ENCODE measurements at regions not wholly inside any gene's neighbourhood (a gene's known extent, or its start where the extent isn't known, plus 50 kb on each side); places are given as distances from the start of the nearest gene placed in this dataset.
"Not testable (repeated sequence)": the region's sequence is repeated elsewhere in the genome, so short reads cannot be mapped to it uniquely, and the experiment has no call there.

DNA sequence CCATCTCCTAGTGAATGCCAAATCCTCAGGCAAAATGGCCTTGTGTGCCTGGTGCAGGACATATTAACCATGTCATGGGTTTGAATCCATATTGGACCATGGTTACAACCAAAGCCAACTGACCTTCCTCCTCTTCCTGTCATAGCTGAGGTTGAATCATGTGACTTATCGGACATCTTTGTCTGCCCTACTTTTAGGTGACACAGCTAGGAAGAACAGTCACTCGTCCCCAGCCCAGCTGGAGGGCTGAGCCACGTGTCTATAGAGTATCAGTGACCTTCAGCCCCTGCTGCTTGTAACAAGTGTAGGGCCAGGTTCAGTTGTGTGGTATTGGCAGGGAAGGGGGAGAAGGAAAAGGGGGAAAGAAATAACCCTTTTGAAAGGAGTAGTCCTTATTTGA, 225.2 kb downstream of the KTN1 start:
- no peak for DNase-seq (ENCODE audit: low read depth, low spot score)

DNA sequence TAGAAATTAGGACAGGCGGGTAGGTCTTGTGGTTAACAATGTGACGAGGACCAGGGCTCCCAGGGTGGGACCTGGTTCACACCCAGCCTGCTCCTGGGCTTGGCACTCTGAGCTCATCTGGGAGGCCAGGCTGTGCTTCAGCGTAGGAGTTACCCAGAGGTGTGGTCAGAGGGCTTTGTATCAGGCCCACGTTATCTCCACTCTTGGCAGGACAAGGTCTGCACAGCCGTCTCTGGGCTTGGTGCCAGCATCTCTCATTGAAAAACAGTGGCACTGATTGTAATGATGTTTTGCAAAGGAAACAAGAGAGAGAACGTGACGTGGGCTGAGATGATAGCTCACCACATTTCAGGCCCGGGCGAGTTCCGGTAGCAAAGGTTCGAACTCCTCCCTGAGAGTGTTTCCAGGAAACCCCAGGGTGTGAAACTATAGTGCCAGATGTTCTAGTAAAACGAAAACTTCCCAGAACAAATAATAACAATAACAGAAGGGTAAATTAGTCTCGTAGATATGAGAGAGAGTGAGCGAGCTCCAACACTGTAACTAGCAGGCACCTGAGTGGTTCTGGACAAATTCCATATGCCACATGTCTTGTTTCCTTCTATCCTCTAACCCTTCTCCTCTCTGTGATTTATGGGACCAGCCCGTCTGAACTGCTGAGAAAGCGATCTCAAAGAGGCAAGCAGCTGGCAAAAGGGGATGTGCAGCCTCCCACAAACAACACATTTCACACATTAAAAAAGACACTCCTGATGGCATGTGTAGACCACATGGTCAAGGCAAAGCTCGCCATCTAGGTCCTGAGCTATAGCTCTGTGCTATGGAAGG, 227.3 kb downstream of the KTN1 start:
- DNase-seq (ENCODE audit: low read depth, low spot score) = peak; percentile 26

DNA sequence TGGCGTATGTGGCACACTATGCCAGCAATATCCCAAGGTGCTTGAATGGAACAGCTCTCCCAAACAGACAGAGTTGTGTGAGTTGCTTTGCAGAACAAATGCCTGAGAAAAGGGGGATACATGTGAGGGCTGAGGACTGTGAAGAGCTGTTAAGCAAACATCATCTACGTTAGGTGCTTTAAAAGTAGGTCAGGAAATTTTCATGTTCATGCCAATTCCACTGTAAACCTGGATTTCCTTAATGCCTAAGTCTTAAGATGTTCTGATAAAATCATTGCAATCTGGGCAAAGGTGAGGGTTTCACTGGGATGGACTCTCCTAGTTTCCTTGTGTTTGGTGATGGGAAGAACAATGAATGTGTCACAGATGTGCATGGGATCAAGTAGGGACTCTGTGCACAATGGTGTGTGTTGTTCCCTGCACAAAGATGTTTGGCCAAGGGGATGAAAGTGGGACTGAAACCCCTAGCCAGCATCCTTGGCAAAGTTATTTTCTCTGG, 227.9 kb downstream of the KTN1 start:
- no peak for DNase-seq (ENCODE audit: low read depth, low spot score)

DNA sequence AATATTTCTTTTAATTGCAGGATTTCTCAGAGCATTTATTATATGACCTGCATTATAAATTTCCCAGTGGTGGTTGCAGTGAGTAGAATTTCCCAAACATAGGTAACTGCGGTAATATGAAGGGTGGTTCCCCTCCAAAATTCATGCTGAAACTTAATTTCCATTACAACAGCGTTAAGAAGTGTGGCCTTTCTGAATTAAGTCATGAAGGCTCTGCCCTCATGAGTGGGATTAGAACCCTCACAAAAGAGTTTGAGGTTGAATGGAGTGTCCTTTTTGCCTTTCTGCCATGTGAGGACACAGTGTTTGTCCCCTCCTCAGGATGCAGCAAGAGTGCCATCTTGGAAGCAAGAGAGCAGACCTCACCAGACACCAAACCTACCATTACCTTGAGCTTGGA, 233.6 kb downstream of the KTN1 start:
- DNase-seq (ENCODE audit: low read depth, low spot score) = no peak

DNA sequence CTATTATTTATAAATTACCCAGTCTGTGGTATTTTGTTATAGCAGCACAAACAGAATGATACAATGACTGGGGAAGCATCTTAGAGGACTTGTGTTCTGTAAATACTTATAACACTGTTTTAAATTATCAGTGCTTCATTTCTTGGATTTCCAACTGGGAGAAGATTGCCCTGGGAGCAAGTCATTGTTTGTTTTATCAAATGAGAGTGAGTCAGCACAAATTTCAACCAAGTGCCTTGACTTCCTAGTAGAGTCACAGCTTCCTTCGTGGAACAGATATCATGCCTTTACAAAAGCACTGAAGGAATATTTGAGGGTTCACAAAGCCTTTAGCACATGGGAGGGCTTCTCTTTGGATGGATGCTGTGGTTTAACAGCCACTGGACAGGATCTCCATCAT, 234.1 kb downstream of the KTN1 start:
- no peak for DNase-seq (ENCODE audit: low read depth, low spot score)

DNA sequence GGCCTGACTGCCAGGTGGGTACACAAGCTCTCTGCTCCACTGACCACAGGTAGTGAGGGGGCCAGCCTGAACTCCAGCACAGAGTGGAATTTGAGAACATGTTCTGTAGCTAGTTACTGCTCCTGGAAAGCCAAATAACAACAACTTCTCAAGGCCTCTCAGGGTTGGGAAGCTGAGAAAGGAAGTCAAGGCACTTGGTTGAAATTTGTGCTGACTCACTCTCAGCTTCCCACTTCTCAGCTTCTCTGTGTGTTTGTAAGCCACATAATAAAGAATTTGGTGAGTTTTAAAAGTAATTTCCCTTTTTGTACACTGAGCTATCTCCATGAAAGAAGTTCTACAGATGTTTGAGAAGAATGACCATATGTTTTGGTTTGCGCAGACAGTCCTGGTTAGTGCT, 234.9 kb downstream of the KTN1 start:
- no peak for DNase-seq (ENCODE audit: low read depth, low spot score)

DNA sequence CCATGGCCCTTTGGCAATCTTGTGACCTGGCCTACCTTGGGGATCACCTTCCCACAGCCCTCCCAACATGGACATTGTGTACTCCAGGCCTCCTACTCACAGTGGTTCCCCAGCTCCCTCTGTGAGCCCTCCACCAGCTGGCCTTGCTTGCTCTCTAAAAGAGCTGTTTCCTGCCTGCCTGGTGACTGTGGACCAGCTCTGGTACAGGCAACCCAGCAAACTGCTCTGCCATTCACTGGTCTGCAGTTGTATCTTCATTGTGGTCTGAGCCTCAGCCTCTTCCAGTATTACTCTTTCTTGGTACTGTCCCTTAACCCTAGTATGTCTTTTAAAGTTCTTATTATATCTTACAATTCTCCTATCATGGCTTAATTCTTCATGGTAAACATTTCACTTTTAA, 236.2 kb downstream of the KTN1 start:
- DNase-seq (ENCODE audit: low read depth, low spot score) = no peak

DNA sequence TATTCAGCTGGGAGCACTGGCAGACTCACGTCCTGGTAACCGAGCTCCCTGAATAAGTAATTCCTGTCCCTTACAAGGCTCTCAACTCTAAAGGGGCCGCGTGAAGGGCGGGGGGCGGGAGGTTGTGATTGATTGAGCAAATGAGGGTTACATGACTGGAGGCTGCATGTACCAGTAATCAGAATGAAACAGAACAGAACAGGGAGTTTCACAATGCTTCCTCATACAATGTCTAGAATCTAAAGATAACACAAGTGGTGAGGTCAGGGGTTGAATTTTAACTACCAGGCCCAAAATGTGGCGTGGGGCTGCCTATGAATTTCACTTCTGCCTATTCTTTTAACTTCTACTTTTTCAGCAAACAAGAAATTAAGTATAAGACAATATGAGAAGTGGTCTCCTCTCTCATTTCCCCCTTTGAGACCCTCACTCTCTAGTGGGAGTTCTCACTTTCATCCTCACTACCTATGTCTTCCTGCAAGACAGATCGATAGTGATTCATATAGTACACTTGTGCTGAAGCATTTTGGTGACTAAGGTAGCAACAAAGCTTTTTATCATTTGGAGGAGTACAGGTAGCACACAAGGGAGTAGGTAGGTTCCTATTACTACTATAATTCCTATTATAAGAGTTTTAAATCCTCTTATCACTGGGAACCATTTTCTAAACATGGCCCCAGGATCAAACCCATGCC, 239.8 kb downstream of the KTN1 start:
- no peak for DNase-seq (ENCODE audit: low read depth, low spot score)

DNA sequence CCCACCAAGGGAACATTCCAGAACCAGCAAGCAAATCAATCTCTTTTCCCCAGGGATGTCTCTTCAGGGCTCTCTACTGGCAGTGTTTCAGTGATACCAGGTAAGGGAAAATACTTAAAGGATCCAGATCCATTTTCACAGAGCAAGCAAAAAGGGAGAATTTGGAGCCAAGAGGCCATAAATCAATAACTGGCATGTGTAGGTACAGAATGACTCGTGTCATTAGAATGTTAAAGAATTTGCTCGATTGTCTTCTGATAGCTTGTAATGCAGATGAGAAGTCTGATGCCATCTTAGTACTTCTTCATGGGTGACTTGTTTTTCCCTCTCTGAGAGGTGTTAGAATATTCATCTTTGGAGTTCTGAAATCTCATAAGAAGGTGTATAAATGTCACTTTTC, 242.9 kb downstream of the KTN1 start:
- no peak for DNase-seq (ENCODE audit: low read depth, low spot score)

DNA sequence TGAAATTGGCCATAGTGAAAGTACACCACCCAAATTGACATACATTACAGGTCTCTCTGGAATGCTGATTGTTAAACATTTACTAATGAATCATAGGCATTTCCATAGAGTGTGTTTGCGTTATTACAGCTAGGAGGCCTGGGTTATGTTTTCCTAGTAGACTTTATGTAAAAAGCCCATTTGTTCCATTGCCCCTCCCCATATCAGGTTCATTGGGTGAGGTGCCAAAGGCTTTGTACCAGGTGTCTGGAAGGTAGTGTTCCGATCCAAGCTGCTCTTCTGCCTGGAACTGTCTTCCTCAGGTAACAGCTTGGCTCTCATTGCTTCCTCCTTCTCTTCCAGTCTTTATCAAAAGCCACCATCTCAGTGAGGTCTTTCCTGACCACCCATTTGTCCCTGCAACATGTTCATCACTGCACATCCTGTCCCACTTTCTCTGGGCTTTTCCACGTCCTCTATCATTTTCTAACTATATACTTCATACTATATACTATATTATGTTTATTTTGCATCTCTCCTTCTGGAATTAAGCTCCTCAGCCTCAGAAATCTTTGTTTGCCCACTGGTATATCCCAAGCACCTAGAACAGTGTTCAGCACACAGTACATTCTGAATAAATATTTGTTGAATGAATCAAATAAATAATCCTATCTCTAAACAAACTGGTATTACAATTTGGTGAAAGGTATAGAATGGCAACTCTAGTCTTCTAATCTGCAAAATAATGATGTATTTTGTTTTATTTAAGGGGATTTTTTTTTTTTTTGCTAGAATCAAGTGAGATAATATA, 252.3 kb downstream of the KTN1 start:
- no peak for DNase-seq (ENCODE audit: low read depth, low spot score)

DNA sequence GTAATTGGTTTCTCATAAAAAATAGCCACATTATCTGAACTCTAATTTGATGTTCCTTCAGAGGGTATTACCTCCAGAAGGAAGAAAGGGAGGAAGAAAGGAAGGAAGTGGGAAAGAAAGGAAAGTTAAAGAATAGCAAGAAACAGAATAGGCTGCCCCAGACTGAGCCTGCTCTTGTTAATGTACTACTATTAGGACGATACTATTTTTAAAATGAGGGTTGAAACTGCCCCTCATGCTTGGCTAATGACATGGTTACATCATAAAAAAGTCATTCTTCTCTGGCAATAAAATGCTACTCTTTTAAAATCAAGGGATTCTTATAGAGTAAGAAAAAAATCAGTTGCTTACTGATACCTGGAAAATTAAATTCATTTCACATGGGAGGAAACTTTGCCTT, 253.0 kb downstream of the KTN1 start:
- no peak for DNase-seq (ENCODE audit: low read depth, low spot score)

DNA sequence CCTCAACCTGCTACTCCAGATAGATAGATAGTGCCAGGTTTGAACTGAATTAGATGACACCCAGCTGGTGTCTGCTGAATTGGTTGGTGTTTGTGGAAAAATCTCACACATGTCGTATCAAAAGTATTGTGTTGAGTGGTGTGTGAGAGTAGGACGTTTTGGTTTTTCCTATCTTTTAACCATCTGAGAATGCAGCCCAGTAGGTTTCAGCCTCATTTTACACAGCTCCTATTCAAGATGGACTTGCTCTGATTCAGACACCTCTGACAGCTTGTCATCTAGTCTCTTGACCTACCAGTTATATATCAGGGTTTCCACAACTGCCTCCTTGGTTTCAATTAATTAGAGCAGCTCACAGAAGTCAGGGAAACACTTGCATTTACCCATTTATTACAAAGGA, 254.4 kb downstream of the KTN1 start:
- no peak for DNase-seq (ENCODE audit: low read depth, low spot score)

DNA sequence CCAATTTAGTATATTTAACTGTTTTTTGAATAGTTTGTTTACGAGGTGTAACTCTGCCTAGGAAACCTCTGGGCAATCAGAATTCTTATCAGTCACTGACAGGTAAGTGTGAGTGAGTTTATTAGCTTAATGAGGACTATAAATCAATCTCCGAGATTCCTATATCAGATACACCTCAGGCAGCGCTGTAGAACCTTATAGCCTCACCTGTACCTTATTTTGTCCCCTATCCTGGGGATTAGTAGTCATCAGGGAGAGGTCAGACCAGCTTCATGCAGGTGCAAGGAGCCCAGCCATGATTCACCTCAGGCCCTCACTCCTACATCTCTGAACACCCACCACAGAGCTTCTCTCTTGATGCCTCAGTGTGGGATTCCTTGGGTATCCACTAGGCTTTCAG, 256.0 kb downstream of the KTN1 start:
- no peak for DNase-seq (ENCODE audit: low read depth, low spot score)

DNA sequence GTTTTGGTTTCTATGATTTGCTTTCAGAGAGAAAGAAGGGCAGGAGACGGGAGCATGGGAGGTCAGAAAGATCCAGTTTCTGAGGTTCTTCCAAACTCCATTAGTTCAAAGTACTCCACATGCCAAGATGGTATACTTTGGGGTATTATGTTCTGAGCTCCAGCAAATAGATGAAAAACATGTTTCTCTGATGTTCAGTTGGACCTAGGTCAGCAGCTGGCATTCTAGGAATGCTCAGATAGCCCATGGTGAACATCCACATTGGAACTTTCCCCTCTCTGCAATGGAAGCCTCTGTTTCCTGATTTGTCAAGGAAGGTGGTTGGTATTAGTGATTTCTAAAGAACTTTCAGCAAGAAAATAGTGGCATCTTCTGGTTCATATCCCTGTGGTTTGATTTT, 257.5 kb downstream of the KTN1 start:
- no peak for DNase-seq (ENCODE audit: low read depth, low spot score)

DNA sequence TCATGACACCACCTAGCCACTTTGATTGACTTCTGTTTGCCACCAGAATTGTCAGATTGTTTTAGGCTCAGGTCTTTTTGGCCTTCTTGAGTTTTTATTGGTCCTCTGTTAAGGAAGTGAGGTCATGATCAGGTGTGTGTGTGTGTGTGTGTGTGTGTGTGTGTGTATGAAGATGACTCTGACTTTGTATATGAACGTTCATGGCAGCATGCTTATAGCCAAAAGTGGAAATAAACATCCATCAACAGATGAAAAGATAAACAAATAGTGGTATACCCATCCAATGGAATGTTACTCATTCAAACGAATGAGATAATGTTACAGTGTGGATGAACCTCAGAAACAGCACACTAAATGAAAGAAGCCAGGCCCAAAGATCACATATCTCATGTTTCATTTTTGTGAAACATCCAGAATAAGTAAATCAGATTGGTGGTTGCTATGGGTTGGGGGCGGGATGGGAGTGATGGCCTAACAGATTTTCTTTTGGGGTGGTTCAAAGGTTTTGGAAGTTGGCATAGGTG, 258.6 kb downstream of the KTN1 start:
- no peak for DNase-seq (ENCODE audit: low read depth, low spot score)

DNA sequence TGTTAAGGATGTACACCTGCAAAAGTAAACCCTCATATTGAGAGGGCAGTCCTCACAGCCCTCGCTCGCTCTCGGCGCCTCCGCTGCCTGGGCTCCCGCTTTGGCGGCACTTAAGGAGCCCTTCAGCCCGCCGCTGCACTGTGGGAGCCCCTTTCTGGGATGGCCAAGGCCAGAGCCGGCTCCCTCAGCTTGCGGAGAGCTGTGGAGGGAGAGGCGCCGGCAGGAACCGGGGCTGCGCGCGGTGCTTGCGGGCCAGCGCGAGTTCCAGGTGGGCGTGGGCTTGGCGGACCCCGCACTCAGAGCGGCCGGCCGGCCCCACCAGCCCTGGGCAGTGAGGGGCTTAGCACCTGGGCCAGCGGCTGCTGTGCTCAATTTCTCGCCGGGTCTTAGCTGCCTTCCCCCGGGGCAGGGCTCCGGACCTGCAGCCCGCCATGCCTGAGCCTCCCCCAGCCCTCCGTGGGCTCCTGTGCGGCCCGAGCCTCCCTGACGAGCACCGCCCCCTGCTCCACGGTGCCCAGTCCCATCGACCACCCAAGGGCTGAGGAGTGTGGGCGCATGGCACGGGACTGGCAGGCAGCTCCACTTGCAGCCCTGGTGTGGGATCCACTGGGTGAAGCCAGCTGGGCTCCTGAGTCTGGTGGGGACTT, 259.4 kb downstream of the KTN1 start:
- not testable (repeated sequence) for DNase-seq (ENCODE audit: low read depth, low spot score)

DNA sequence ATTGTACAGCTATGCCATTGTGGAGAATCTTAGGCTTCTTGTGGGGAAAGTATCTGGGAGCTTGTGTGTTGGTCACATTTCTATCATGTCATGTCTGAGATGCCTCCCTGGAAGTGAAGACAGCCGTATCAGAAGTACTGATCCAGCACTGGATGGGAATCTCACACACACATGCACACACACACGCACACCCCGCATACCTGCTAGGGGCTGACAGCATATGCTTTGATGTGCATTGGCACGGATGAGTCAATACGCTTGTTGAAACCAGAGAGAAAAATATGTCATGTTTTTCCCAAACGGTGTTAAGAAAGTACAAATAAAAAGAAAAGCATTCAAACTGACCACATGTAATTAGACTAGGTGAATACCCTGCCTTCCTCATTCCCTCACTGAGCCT, 260.8 kb downstream of the KTN1 start:
- DNase-seq (ENCODE audit: low read depth, low spot score) = no peak

DNA sequence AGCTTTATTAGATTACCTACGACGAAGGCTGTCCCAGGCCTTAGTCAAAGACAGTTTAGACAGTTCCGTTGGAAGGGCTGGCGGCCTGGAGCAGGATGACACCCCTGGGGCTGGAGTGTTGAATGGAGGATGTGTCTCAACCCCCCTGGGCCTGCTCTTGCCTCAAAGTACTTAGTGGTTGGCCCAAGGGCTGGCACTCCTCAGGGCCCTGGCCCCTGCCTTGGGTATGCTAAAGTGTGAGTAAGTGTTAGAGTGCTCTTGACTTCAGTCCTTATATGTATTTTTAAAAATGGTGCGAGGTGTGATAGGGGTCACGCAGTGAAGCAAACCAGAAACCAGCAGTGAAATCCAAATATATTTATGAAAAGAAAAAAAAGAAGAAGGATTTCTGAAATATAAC, 261.6 kb downstream of the KTN1 start:
- DNase-seq (ENCODE audit: low read depth, low spot score) = no peak

DNA sequence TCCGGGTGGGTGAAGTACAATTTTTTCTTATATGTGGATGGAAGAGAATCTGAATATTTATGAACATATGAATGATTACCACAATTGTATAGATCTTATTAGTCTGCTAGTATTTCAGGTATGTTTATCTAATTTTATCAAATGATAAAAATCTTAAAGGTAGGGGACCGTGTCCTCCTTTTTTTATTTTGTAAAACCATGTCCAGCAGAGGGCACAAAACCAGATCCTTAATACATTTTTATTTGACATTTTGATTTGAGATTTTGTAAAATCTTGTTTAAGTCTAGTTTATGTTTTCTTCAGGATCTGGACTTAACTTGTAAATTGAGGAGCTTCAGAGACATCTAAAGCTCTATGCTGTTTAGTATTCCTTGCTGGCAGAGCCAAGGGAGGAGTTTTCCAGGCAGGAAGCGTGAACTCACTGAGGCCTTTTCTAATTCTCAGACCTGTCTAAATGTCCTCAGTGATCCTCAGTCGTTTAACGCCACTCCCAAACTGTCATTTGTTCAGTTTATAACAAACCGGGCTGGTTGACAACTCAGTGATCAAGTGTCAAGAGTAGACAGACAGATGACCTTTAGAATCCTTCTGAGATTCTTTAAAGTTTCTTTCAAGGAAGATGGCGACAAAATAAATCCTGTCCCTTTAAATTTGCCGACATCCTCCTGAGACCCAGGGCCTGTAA, 263.9 kb downstream of the KTN1 start:
- no peak for DNase-seq (ENCODE audit: low read depth, low spot score)

DNA sequence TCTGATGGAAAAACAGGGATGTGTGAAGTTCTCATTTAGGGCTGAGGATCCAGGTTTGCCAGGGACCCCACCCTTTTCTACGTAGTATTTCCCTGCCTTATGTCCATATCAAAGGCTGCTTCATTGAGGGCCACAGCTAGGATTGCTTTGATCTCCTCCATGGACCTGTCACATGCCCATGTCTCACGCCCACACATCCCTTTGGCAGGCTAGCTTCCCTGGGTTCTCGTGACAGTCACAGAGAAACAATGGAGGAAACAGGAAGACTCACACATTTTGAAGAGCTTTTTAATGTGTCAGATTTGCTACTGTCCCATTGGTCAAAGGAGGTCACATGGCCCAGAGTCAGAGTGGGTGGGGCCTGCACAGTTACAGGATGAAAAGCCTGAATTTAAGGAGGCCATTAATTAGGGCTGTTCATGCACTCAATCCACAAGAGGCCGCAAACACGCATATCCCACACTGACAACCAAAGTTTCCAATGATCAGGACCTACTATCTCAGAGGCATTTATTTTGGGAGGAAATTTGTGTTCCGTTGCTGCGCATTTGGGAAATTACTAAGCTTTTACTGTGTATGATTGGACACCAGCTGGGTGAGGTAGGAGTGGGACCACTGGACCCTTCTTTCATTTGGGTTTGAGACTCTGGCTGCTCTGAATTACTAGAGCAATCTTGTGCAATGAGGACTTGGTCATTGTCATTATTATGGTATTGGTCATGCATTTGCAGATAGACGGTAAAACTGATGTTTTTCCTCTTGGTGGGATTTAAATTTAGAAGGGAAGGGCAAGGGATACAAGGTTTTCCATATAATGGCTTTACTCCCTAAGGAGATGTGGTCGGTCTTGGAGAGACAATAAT, 266.2 kb downstream of the KTN1 start:
- DNase-seq (ENCODE audit: low read depth, low spot score) = no peak

Data from activated CD4-positive, CD25-positive, alpha-beta regulatory T cell treated with anti-CD3 and anti-CD28 coated beads, Interleukin-2, amount 50 U/mL, for 16 hours (primary cell).